Myocyte (in vitro differentiated cells): ENCODE measurements at regions not wholly inside any gene's neighbourhood (a gene's known extent, or its start where the extent isn't known, plus 50 kb on each side); places are given as distances from the start of the nearest gene placed in this dataset.

Experiments used
- DNase-seq: peaks from one replicate; pipeline ENCODE4 v3.0.0-alpha.2; 2012; ENCODE audit warnings: low read depth

GRCh38 chr2:51595836-51596235, 563.9 kb upstream of the NRXN1 start:
- DNase-seq: no peak

- DNase-seq: no peak
Observed at GRCh38 chr2:51581636-51582267, 549.8 kb upstream of the NRXN1 start.

DNA sequence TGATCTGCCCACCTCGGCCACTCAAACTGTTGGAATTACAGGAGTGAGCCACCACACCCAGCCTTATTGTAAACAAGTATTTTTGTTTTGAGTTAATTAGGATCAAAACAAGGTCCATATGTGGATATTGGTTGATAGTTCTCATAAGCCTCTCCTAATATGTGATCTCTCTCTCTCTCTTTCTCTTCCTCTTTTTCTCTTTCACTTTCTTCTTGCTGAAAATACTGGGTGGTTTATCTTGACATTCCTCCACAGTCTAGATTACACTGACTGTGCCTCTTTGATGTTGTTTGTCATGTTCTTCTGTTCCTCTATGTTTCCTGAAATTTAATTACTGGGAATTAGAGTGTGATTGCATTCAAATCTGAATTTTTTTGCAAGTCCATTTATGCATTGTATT, 547.5 kb upstream of the NRXN1 start:
- no peak for DNase-seq

- DNase-seq: no peak
Observed at GRCh38 chr2:51575181-51575580, 543.2 kb upstream of the NRXN1 start.

- DNase-seq: peak; percentile 56
Observed at GRCh38 chr2:51559026-51559425, 527.1 kb upstream of the NRXN1 start.

GRCh38 chr2:51553476-51553875, 521.5 kb upstream of the NRXN1 start:
- DNase-seq: peak; percentile 6

DNA sequence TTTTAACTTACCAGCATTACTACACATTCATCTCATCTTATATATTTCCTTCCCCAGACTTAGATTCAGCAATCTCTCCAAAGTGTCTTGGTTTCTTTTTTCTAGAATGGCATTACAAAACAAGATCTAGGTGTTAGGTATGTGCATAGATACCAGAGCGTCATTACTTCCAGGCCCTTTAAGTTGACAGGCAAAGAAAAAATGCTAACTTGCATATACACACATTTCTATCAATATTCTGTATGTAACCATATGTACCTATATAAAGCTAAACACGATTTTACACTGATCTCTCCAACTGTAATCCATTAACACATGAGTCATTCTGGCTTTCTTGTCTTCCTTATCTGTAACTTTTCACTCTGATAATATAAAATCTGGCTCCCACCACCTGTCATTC, 503.8 kb upstream of the NRXN1 start:
- no peak for DNase-seq

- DNase-seq: no peak
Observed at GRCh38 chr2:51534166-51534565, 502.2 kb upstream of the NRXN1 start.

GRCh38 chr2:51528156-51528555, 496.2 kb upstream of the NRXN1 start:
- DNase-seq: no peak

- DNase-seq: no peak
Observed at GRCh38 chr2:51526766-51527165, 494.8 kb upstream of the NRXN1 start.

DNA sequence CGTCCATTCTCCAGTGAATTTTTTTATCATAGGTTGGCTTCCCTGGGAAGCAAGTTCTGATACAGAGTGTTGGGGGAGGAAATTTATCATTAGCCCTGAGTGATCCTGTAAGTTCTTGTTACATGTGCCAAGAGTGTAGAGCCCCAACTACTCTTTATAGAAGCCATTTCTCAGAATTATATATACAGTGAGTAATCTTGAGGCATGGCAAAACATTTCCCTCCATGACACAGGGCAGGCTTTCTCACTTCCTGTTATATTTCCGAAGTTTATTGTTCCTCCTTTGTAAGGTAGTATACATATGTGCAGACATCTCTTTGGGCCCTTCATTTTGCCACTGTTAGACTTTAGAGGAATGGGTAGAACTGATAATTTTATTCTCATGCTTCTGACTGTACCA, 484.7 kb upstream of the NRXN1 start:
- no peak for DNase-seq

- no peak for DNase-seq
Observed at GRCh38 chr2:51511002-51511401, 479.1 kb upstream of the NRXN1 start.

GRCh38 chr2:51510303-51510702, 478.4 kb upstream of the NRXN1 start:
- no peak for DNase-seq

DNA sequence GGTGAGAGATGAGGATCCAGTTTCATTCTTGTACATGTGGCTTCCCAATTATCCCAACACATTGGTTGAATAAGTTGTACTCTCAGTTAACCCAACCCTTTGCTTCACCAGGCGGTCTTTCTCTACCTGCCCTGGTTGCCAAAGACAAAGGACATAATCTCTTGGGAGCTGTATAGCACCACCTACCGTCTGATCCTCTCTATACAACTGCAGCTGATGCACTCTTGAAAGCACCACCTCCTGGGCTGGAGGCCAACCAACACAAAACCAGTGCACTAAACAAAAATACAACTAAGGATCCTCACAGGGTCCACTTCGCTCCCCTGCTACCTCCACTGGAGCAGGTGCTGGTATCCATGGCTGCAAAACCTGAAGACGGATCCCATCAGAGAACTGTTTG, 473.6 kb upstream of the NRXN1 start:
- DNase-seq: no peak

DNA sequence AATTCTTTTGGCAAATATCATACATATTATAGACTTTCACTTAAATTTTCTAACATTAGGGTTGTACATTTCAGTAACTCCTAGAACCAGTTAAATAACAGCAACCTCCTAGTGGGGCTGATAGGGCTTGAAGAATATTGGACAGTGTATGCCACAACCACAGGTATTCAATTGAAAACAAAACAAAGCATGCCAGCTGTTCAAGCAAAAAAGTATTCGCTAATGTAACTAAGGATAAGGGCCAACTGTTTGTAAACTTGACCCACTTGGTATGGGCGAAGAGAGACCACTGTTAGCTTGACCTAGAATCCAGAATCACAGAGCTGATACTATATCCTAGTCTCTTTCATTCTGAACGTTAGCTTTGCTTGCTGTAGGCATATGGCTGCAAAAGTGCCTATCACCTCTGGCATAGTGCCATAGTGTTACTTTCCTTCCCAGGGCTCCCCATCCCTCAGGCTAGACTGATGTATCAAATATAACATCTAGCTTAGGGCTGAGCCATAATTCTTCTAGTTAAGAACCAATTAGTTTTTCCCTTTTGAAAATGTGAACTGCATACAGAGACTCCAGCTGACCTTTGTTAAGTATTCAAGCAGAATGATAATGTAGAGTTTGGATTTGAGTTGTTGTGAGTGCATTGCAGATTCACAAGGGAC, 458.8 kb upstream of the NRXN1 start:
- peak; percentile 66 for DNase-seq

GRCh38 chr2:51484605-51485004, 452.7 kb upstream of the NRXN1 start:
- DNase-seq: no peak

DNA sequence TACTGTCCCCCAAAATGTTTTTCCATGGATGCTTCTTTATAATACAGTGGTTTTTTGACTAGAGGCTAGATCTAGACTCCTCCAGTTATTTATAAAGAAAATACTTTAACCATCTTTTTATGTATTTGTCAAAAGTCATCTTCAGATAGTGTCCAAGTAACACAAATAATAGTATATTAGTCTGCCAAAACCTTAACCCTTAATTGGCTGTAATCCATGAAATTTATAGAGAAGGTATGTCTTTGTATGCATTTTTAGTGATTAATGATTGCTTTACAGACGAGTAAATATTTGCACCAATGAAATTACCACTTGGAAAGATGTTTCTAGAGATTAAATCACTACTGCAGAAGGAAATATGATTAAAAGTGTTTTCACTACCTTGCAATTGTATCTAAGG, 451.8 kb upstream of the NRXN1 start:
- DNase-seq: no peak

DNA sequence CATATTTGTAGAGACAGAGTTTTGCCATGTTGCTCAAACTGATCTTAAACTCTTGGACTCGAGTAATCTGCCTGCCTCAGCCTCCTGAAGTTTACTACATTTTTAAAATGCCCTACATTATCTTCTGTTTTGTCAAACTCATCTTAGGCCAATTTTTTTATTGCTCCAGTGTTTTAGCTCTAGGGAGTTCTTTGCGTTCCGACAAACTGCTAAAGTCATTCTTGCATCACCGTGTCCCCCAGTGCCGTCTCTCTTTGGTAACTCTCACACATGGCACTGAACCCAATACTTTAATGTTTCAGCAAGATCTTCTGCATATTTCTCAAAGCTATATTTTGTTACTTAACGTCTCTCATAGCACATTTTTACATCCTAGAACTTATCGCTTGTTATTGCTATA, 440.9 kb upstream of the NRXN1 start:
- DNase-seq: no peak

DNA sequence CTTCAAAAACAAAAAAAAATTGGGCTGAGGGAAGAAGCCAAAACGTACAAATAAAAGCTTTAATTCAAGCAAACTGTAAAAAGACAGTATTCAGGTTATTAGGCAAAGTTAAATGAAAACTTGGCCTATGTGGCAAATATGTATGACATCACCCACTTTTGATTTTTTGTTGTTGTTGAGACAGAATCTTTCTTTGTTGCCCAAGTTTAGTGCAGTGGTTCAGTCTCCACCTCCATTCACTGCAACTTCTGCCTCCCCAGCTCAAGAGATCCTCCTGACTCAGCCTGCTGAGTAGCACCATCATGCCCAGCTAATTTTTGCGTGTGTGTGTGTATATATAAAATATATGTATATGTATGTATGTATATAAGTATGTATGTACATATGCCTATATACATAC, 440.4 kb upstream of the NRXN1 start:
- DNase-seq: no peak

- DNase-seq: no peak
Observed at GRCh38 chr2:51469102-51469501, 437.2 kb upstream of the NRXN1 start.

DNA sequence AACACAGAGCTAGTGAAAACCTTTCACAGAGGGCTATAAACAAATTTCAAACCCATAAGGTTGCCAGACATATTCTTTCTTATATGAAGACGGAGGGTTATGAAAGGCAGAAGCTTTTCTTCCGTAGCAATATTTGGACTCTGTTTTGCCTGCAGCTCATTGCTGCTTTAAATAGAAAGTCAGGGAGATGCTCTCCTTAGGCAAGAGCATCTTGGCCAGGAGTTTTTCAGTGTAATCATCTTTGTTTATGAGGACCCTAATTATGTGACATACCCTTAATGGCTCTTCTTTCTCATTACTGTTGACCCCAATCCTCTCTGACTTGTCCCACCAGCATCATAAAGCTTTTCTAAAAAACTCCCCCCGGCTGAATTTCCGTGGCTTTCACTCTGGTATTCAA, 433.4 kb upstream of the NRXN1 start:
- no peak for DNase-seq

DNA sequence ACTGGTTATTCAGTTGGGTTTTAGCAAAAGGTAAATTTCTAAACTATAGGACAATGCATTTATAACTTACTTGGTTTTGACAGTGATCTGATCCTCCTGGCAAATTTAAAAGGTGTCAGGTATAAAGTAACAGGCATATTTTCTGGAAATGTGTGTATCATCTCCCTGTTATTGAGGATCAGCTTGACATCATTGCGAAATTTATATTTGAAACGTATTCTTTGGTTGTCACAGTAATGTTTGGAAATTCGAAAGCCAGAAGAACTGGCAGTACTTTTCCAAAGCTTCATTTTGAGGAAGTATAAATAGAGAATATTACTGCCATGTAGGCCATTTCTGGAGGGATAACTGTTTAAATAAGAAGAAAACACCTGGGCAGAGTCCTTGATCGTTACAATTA, 422.2 kb upstream of the NRXN1 start:
- DNase-seq: no peak

- DNase-seq: no peak
Observed at GRCh38 chr2:51448911-51449310, 417.0 kb upstream of the NRXN1 start.
